Stimulated activated CD8-positive, alpha-beta memory T cell treated with anti-CD3 and anti-CD28 coated beads, Interleukin-7, amount 100 ng/mL, for 24 hours (primary cell): ENCODE measurements at regions not wholly inside any gene's neighbourhood (a gene's known extent, or its start where the extent isn't known, plus 50 kb on each side); places are given as distances from the start of the nearest gene placed in this dataset.

Source experiments
- DNase-seq: peaks from one replicate; pipeline ENCODE4 v3.0.0-alpha.2; 2020; ENCODE audit warnings: low read depth

DNA sequence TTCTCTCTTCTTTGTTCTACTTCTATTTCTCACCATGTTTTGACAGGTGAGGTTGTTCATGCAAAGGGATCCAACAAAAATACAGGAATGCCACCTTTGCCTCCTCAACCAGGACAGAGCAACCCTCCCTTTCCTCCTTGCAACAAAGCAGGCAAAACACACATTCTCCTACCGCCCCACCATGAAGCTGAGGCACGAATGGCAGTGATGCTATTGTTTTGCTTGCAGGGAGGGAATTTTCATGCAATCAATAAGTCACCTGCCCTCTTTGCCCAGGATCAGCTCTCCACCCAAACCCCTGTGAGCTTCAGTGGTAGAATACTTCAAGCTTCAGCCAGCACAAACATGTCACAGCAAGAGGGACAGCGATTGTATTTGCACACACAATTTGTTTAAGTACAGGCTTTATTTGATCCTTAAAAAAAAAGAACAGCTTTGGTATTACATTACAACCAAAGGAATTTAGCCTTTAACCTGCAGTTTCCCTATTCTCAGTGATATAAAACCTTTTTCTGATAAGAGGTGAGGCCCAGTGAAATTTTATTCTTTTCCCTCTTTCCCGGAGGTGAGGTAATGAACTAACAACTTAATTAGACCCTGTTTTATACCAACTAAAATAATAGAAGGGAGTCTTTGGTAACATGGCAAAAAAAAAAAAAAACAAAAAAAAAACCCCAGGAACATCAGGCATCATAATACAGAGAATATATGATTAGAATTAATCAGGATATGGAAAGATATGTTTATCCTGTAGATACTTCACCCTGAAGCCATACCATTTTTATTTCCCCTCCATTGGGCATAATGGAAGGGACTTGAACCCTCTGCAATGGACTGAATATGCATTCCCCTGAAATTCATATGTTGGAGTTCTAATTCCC is 87.0 kb upstream of the EEA1 start:
- no peak for DNase-seq

DNA sequence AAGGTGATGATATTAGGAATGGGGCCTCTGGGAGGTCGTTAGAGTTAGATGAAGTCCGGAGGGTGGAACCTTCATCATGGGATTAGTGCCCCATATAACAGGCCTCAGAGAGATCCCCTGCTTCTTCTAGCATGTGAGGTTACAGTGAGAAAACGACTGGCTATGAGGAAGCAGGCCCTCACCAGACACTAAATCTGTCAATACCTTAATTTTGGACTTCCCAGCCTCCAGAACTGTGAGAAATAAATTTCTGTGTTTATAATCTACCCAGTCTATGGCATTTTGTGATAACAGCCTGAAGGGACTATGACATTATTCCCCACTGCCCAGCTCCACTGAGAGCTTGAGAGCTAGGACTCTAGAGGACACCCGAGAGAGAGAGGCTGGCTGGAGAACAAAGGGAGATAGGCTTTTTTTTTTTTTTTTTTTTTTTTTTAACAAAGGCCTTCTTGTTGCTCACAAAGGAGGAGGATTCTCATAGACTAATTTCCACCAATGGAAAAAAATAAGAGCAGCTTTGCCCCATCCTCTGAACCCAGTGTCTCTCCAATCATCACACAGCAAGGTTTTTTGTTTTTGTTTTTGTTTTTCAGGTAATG is 87.8 kb upstream of the EEA1 start:
- DNase-seq = no peak

- no peak for DNase-seq
Observed at GRCh38 chr12:93018610-93019009, 89.5 kb upstream of the EEA1 start.

DNA sequence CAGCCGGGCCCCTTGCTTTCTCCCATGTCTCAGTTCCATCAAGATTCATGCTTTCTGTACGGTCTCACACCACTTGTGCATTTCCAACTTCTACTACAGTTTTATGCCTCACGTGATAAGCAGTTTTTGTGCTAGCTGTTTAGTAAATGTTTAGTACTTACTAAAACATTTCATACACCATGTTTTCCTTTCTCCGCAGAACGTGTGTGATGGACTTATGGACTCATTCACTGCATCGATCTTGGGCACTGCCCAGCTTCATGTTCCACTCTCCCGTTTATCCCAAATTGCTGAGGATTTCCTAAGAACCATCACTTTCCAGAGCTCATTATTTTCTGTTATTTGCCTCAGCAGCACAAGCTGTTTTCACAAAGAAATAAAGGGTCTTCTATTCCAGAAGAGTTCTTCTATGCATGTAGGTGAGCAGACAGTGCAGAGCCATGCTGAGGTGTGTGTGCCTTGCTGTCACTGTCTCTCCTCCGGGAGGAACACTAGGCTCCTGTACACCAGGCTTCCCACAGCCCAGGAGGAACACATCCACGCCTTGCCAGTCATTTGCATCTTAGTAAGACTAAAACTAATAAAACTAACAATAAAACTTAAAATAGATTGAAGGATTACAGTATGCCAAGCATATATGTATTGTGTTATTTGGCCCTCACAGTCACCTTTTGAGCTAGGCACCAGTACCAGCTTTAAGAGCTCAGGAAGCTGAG is 90.3 kb upstream of the EEA1 start:
- DNase-seq = no peak

GRCh38 chr12:93019975-93020630 is 91.0 kb upstream of the EEA1 start:
- DNase-seq = no peak

DNA sequence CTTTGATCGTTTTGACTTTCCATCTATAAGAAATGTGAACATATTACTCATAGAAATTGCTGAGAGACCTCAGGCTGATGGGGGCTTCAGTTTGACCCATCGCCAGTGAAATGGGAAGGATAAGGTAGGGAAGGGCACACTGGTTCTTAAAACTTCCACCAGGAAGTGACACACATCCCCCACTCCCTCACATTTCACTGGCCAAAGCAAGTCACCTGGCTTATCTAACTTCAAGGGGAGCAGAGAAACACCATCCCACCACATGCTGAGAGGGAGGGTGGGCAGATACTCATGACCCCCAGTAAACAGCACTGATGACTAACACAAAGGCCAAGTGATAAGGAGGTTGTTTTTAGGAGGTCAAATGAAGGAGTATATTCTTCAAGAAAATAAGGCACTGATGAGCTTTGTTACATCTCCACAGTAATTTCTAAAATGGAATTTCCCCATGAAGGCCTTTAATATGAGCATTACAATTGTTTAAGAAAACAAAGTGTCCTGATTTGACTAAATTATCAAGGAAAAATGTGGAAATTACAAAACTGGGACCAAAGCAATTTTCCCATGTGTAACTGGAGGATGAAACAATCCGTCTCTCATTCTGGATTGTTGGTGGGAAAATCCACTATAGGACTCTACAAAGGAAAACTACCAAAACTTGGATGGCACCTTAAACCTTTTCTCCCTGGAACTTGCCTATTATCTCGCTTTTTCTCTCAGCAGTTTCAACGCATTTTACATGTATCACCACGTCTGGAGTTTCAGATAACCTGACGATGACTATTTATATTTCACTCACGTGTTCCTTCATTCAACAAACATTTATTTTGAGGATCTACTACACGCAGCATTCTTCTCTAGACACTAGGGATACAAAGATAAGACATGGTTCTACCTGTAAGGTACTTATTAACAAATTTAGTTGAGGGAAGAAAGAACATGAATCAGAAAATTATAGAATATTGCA is 91.8 kb upstream of the EEA1 start:
- no peak for DNase-seq

DNA sequence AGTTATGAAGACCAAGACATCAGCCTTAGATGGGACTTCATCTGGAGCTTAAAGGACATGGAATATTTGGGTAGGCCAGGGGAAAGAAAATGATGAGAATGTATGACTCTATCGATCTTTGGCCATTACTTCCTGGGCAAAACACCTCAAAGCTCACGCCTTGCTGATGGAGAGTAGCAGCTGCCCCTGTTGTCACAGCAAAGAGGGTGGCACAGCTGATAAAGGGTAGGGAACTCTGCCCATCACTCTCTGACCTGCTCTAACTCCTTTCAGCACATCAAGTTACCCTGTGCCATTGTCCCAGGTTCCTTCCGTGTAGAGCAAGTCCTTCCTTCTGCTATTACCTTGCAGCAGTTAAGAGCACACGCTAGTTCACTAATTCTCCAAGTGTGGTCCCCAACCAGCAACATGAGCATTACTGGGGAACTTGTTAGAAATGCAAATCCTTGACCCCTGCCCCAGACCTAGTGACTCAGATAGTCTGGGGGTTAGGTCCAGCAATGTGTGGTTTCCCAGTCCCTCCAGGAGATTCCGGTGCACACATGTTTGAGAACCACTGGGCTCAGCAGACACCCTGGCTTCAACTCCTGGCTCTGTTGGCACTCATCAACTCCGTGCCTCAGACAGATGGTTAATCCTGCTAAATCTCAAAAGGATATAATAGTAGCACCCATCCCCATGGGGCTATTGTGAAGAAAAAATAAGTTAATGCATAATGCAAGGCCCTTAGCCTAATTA is 93.7 kb upstream of the EEA1 start:
- no peak for DNase-seq

DNA sequence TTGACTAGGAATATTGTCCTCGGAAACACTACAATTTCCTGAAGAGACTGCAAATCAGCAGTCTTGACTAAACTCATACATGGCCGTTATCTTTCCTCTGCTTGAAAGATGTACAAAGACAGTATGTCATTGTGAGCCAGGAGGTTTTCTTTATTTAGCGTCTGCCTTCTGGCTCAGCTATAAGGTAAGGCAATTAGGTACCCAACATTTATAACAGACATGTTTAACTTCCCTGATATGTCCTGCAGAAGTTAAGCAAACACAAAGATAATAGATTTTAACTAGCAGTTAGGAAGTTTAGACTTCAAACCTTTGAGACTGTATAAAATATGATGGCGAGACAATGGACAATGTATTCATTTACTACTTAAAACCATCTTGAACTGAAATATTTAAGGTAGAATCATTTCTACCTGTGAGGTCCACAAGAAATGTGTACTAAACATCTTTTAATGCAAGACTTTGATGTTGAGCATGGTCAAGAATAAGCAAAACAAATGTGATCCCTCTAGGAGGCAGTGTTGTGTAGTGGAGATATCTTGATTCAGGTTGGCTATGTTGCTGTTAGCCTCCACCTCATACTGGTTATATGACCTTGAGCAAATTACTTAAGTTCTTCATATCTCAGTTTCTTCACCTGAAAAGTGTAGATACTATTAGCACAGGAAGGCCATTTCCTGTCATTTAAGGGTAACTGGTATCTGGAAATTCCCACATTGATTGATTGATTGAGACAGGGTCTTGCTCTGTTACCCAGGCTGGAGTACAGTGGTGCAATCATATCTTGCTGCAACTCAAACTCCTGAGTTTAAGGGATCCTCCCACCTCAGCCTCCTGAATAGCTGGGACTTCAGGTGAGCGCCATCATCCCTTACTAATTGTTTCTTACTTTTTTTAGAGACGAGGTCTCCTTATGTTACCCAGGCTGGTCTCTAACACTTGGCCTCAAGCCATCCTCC is 96.3 kb upstream of the EEA1 start:
- DNase-seq = no peak

- no peak for DNase-seq
Observed at GRCh38 chr12:93027041-93027440, 97.9 kb upstream of the EEA1 start.

DNA sequence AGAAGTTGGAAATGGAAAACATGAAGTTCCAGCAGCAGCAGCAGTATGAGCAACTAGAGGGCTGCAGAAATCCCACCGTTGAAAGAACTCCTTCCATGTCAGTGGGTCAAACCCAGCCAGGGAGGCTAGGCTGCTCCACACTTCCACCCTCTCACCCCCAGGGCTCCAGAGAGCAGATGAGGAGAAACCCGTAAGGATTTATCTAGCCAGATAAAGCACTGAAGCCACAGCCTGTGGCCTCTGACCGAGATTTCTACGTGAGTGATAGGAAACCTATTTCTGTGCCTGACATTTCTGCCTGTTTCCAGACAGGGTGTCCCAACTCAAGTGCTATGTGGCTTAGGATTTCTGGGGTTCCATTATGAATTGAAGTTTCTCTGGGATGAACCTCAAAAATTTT is 100.0 kb upstream of the EEA1 start:
- DNase-seq = no peak

DNA sequence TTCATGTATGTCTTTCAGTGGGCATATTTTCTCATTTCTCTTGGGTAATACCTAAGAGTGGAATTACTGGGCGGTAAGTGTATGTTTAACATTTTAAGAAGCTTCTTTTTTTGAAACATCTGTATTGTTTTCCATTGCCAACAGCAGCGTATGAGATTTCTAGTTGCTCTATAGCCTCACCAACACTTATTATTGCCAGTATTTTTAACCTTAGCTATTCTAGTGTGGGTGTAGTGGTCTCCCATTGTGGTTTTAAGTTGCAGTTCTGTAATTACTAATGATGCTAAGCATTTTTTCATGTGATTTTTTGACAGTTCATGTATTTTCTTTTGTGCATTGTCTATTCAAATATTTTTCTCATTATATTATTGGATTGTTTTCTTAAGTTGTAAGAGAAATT is 101.9 kb upstream of the EEA1 start:
- DNase-seq = no peak

DNA sequence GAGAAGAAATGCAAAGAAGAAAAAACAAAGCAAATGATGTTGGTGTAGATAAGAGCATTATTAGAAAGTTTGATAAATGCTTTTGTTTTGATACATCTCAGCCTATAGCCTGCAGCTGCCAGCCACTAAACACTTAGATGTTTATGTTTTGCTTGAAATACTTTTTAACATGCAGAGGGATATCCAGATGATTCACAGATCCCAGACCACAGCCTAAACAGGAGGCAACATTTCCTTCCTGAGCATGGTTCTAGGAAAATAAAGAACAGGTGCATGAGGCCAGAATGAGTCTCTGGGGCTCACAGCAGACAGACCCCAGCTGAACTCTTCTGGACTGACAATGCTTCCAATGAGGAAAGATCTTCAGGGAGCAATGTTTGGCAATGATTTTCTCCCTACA is 103.7 kb upstream of the EEA1 start:
- DNase-seq = no peak

DNA sequence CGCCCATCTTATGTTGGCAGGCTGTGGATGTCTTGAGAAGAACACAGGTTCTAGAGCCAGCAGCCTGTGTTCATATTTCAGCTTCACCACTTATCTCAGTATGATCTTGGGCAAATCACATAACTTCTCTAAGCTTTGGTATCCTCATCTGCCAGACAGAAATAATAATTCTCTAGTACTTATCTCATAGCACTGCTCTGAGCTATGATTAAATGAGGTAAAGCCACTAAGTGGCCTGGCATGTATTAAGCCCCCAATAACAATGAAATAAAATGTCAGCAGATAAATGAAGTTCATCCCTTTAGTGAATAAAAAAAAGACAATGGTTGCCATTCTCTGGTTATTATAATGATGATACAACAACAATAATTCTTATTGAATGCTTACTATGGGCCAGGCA is 104.9 kb upstream of the EEA1 start:
- no peak for DNase-seq

GRCh38 chr12:93039062-93039461 is 110.0 kb upstream of the EEA1 start:
- no peak for DNase-seq

GRCh38 chr12:93039930-93040329 is 110.8 kb upstream of the EEA1 start:
- no peak for DNase-seq

DNA sequence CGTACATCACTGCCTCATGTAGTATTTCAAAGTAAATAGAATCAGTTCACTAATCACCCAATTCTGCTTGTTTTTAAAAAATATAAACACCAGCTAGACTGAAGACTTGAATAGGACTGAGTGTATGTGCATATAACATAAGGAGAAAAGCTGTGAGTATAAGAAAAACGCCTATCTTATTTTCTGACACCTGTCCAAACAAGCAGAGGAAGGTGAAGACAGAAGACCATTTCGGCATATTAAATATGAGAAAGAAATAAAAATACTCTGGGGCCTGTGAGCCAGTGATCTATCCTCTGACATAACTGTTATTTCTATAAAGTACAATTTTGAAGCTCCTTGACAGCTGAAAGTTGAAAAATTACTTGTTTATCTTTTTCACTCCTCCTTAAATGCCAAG is 111.3 kb upstream of the EEA1 start:
- DNase-seq = no peak

- DNase-seq = no peak
Observed at GRCh38 chr12:93041416-93041815, 112.3 kb upstream of the EEA1 start.

DNA sequence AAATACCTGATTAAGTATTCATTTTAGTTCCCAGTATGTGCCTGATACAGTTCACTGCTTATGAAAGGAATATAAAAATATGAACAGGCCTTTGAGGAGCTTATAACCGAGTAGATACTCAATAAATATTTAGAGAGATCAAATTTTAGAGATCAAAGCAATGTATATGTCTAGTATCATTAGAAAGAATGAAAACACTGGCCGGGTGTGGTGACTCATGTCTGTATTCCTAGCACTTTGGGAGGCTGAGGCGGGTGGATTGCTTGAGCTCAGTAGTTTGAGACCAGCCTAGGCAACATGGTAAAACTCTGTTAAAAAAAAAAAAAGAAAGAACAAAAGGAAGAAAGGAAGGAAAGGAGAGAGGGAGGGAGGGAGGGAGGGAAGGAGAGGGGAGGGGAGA is 113.2 kb upstream of the EEA1 start:
- no peak for DNase-seq

GRCh38 chr12:93042684-93043083 is 113.6 kb upstream of the EEA1 start:
- DNase-seq = no peak
